ENCODE measurements at regions not wholly inside any gene's neighbourhood (a gene's known extent, or its start where the extent isn't known, plus 50 kb on each side); places are given as distances from the start of the nearest gene placed in this dataset.
A peak's percentile ranks its signal among the peaks of the same experiment; 100 is the strongest.
"Not testable (repeated sequence)": the region's sequence is repeated elsewhere in the genome, so short reads cannot be mapped to it uniquely, and the experiment has no call there.

DNA sequence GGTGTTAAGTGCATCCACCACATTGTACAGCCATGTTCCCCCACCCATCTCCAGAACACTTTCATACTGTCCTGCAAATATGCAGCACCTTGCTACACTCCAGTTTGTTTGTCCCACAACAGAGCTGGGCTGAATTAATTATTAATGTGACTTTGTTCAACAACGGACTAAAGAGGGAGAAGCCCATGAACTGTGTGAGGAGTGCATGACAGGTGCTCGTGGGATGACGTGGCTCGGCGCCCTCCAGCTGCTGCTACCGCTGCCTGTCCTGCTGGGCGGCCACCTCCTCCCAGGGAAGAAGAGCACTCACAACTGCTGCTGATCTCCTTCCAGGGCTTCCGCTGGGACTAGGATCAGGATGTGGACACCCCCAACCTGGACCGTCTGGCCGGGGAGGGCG, 111.2 kb upstream of the DEFB108B start:
- not testable (repeated sequence) for DNase-seq (ENCODE audit: low read depth, low spot score)

DNA sequence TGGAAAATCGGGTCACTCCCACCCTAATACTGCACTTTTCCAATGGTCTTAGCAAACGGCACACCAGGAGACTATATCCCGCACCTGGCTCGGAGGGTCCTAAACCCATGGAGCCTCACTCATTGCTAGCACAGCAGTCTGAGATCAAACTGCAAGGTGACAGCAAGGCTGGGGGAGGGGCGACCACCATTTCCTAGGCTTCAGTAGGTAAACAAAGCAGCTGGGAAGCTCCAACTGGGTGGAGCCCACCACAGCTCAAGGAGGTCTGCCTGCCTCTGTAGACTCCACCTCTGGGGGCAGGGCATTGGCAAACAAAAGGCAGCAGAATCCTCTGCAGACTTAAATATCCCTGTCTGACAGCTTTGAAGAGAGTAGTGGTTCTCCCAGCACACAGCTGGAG, 109.0 kb upstream of the DEFB108B start:
- DNase-seq (ENCODE audit: low read depth, low spot score) = peak; percentile 40

DNA sequence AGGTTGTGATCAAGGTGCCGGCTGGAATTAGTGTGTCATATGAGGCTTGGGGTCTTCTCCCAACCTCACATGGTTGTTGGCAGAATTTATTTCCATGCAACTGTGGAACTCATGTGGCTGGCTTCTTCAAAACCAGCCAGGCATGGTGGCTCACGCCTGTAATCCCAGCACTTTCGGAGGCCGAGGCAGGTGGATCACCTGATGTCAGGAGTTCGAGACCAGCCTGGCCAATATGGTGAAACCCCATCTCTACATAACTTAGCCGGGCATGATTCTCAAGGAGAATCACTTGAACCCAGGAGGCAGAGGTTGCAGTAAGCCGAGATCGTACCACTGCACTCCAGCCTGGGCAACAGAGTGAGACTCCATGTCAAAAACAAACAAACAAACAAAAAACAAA, 102.3 kb upstream of the DEFB108B start:
- not testable (repeated sequence) for DNase-seq (ENCODE audit: low read depth, low spot score)

DNA sequence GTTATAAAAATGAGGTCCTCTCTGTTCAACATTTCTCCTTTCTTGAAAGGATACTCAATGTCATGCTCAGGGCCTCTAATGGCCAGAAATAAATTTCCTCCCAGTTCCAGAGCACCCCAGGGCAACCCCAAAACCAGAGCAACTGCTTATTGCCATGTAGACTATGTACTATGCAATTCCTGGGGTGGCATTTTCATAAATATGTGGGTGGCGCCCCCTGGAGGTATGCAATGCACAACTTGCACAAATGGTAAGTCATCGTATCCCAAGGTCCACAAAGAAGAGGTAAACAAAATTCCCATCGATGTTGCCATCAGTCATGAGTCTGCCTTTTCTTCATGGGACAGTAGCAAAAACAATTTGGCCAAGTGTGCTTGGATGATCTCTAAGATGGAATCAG, 98.6 kb upstream of the DEFB108B start:
- not testable (repeated sequence) for DNase-seq (ENCODE audit: low read depth, low spot score)

DNA sequence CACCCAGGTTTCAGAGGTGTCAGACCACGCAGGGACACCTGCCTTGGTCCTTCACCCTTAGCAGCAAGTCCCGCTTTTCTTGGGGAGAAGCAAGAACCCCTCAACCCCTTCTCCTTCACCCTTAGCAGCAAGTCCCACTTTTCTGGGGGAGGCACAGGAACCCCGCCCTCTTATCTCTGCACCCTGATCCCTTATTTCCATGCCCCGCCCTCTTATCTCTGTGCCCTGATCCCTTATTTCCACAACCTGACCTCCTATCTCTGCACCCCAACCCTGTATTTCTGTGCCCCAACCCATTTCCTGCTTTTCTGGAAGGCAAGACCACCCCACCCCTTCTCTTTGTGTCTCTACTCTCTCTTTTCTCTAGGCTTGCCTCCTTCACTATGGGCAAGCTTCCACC, 94.7 kb upstream of the DEFB108B start:
- DNase-seq (ENCODE audit: low read depth, low spot score) = not testable (repeated sequence)

DNA sequence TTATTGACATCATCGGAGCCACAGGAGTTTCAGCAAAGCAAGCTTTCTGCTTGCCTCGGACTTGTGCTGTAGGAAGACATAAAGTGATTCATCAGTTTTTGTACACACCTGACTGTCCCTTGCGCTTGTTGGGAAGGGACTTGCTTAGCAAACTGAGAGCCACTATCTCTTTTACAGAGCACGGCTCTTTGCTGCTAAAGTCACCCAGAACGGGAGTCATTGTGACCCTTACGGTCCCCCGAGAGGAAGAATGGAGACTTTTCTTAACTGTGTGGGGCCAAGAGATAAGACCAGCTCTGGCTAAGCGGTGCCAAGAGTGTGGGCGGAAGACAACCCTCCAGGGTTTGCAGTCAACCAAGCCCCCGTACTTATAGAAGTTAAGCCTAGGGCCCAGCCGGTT, 89.6 kb upstream of the DEFB108B start:
- DNase-seq (ENCODE audit: low read depth, low spot score) = not testable (repeated sequence)

DNA sequence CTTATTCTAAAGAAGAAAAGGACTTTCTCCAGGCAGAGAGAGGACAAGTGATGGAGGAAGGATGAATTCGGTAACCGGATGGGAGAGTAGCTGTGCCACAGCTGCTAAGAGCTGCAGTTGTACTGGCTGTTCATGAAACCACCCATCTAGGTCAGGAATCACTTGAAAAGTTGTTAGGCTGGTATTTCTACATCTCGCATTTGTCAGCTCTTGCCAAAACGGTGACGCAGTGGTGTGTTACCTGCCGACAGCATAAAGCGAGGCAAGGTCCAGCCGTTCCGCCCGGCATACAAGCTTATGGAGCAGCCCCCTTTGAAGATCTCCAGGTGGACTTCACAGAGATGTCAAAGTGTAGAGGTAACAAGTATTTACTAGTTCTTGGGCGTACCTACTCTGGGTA, 87.3 kb upstream of the DEFB108B start:
- DNase-seq (ENCODE audit: low read depth, low spot score) = not testable (repeated sequence)

DNA sequence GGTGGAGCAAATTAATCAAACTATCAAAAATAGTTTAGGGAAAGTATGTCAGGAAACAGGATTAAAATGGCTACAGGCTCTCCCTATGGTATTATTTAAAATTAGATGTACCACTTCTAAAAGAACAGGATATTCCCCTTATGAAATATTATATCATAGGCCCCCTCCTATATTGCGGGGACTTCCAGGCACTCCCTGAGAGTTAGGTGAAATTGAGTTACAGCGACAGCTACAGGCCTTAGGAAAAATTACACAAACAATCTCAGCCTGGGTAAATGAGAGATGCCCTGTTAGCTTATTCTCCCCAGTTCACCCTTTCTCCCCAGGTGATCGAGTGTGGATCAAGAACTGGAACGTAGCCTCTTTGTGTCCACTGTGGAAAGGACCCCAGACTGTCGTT, 86.7 kb upstream of the DEFB108B start:
- DNase-seq (ENCODE audit: low read depth, low spot score) = not testable (repeated sequence)

DNA sequence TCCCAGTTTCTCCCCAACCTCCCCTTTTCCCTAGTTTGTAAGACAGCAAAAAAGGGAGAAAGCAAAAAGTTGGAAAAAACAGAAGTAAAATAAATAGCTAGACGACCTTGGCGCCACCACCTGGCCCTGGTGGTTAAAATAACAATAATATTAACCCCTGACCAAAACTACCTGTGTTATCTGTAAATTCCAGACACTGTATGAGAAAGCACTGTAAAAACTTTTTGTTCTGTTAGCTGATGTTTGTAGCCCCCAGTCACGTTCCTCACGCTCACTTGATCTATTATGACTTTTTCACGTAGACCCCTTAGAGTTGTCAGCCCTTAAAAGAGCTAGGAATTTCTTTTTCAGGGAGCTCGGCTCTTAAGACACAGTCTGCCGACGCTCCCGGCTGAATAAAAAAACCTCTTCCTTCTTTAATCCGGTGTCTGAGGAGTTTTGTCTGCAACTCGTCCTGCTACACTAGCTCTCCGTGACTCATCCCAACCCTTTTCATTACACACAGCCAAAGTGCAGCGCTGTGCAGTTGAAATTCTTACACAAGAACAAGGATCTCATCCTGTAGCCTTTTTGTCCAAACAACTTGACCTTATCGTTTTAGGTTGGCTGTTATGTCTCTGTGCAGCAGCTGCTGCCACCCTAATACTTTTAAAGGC, 83.9 kb upstream of the DEFB108B start:
- peak; percentile 22 for DNase-seq (ENCODE audit: low read depth, low spot score)

DNA sequence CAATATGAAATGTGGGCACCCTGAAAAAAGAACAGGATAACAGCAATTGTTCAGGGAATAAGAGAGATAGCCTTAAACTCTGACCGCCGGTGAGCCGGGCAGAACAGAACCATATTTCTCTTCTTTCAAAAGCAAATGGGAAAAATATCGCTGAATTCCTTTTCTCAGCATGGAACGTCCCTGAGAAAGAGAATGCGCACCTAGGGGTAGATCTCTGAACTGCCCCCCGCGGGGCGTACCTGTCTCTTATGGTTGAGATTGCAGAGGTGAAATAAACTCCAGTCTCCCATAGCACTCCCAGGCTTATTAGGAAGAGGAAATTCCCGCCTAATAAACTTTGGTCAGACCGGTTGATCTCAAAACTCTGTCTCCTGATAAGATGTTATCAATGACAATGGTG, 82.1 kb upstream of the DEFB108B start:
- not testable (repeated sequence) for DNase-seq (ENCODE audit: low read depth, low spot score)

DNA sequence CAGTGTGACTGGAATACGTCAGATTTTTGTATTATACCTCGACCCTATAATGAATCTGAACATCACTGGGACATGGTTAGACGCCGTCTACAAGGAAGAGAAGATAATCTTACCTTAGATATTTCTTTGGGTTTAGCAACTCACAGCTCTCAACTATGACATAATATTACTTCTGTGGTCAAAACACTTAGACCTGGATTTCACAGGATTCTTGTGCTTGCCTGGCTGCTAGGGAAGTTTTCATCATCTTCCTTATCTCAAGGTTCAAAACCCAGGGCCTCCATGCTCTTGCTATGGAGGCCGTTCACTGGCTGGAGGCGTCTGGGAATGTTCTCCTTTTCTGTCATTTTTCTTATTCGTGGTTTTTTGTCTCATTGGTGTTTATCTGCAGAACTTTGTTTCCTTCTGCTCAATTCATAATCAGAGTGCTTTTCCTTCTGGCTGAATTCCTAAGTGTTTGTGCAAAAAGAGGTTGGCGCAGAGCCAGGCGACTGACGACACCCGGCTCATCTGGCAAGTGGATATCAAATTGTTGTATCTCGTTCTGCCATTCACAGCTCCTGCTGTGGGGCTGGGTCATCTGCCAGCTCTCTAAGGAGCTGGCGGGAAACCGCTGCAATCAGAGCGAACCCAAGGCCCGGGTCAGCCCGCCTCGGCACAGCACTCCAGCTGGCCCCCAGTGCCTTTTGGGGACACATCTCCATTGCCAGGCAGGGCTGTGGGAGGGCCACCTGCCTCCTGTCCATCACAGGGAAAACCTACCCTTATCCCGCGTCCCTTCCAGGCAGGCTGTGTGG, 68.1 kb upstream of the DEFB108B start:
- DNase-seq (ENCODE audit: low read depth, low spot score) = not testable (repeated sequence)

DNA sequence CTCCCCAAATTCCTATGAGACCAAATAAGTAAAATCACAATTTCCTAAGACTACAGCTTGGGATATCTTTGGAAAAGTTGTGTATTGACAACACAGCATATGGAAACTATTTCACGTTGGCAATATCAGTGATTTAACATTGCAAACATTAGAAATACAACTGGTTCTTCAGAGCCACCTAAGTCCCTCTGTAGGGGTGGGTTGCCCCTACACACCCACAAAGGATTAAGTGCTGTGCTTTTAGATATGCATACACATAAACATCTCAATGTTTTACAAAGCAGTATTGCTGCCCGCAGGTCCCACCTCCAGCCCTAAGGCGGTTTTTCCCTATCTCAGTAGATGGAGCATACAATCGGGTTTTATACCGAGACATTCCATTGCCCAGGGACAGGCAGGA, 66.0 kb upstream of the DEFB108B start:
- DNase-seq (ENCODE audit: low read depth, low spot score) = peak; percentile 25

DNA sequence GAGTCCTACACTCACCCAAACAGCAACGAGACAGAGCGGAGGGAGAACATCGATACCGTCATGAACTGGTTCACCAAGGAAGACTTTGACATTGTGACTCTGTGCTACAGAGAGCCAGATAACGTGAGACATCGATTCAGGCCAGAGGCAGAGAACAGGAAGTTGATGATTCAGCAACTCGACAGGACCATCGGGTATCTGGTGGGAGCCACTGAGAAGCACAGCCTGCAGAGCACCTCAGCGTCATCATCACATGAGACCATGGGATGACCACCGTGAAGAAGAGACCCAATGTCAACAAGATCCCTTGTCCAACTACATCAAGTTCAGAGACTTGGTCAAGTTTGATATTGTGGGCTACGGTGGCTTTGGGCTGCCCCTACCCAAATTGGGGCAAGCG, 60.8 kb upstream of the DEFB108B start:
- DNase-seq (ENCODE audit: low read depth, low spot score) = not testable (repeated sequence)

DNA sequence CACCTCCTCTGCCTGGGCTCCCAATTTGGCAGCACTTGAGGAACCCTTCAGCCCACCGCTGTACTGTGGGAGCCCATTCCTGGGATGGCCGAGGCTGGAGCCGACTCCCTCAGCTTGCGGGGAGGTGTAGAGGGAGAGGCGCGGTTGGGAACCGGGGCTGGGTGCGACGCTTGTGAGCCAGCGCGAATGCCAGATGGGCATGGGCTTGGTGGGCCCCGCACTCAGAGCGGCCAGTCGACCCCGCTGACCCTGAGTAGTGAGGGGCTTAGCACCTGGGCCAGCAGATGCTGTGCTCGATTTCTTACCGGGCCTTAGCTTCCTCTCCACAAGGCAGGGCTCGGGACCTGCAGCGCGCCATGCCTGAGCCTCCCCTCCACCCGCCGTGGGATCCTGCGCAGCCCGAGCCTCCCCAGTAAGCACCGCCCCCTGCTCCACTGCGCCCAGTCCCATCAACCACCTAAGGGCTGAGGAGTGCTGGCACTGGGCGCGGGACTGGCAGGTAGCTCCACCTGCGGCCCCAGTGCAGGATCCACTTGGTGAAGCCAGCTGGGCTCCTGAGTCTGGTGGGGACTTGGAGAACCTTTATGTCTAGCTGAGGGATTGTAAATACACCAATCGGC, 58.3 kb upstream of the DEFB108B start:
- DNase-seq (ENCODE audit: low read depth, low spot score) = no peak

DNA sequence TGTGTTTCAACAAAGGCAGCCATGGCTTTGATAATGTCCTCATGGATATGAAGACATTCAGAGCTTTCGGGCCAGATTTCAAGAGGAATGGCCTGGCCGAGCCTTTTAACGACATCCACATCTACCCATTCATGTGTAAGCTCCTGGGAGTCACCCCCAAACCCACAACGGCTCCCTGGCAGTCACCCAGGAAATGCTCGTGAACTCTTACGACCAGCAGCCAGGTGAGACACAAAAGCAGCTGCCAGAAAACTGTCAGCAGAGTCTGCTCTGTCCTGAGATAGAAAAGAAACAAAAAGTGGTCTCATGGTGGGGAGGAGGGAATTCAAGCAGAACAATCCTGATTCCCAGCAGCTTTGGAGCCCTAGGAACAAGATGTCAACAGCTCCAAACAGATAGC, 52.9 kb upstream of the DEFB108B start:
- not testable (repeated sequence) for DNase-seq (ENCODE audit: low read depth, low spot score)

DNA sequence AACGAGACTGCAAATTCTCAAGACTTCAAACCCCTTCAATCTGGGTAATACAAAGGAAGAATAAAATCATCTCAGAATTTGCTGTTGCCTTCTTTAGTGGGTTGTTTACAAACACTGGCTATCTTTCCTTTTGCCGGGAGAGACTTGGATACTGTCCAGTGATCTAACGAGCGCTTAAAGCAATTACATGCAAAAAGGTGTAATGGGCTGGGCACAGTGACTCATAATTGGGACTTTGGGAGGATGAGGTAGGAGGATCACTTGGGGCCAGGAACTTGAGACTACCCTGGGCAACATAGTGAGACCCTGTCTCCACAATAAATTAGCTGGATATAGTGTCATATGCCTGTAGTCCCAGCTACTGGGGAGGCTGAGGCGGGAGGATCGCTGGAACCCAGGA, 52.2 kb upstream of the DEFB108B start:
- DNase-seq (ENCODE audit: low read depth, low spot score) = not testable (repeated sequence)

DNA sequence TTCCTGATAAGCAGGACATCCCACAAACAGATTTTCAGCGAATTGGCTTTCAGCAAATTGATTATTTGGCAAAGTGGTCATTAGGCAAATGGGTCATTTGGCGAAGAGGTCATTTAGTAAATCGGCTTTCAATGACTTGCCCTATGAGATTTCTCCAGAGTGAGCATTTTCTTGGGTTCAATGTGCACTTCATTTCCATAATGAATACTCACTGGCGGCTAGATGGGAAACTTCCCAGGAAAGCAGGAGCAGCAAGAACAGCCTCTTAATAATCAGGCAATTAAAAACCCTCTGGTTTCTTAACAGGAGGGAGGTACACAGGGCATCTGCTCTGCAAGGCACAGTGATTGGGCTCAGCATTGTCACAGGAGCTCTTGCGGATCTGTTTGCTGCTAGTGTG, 51.5 kb upstream of the DEFB108B start:
- DNase-seq (ENCODE audit: low read depth, low spot score) = not testable (repeated sequence)

DNA sequence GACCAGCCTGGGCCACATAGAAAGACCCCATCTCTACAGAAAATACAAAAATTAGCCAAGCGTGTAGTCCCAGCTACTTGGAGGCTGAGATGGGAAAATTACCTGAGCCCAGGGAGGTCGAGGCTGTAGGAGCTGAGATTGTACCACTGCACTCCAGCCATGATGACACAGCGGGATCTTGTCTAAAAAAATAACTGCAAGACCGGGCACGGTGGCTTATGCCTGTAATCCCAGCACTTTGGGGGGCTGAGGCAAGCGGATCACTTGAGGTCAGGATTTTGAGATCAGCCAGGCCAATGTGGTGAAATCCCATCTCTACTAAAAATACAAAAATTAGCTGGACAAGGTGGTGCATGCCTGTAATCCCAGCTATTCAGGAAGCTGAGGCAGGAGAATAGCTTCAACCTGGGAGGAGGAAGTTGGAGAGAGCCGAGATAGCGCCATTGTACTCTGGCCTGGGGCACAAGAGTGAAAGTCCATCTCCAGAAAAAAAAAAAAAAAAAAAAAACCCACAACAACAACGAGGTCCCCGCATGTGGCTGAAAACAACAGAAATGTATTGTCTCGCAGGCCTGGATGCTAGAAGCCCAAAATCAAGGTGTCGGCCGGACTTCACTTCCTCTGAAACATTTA, 50.7 kb upstream of the DEFB108B start:
- DNase-seq (ENCODE audit: low read depth, low spot score) = not testable (repeated sequence)

DNA sequence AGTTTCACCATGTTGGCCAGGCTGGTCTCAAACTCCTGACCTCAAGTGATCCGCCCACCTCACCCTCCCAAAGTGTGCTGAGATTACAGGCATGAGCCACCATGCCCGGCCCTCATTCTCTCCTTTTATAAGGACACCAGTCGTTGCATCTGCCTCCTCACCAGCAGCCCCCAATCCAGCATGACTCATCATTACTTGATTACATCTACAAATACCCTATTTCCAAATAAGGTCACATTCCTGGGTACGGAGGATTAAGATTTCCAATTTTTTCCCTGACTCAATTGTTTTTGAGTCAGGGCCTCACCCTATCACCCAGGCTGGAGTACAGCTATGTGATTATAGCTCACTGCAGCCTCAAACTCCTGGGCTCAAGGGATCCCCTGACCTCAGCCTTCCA, 49.8 kb upstream of the DEFB108B start:
- not testable (repeated sequence) for DNase-seq (ENCODE audit: low read depth, low spot score)
